Esophagus squamous epithelium (tissue), 5 donors: ENCODE measurements at regions not wholly inside any gene's neighbourhood (a gene's known extent, or its start where the extent isn't known, plus 50 kb on each side); places are given as distances from the start of the nearest gene placed in this dataset.

Source experiments
- DNase-seq: peaks from one replicate; lab custom pipeline; 2025; lab: John Stamatoyannopoulos, UW
- H3K27ac ChIP-seq, 4 donors: fragments of 200-600 bp; sonication (generic); one replicate each; pipeline ENCODE4 v1.5.1; 2016 to 2019; ENCODE audit warnings: mild to moderate bottlenecking in 1 of 4
- H3K27me3 ChIP-seq, 4 donors: fragments of 200-600 bp; sonication (generic); 1 replicate in 3 of 4; 2 replicates in 1 of 4; pipeline versions ENCODE4 v1.5.1 to v1.6.0; 2017 to 2021; ENCODE audit warnings: antibody characterized with exemption in 1 of 4
- H3K36me3 ChIP-seq, 3 donors: fragments of 200-600 bp; sonication (generic); one replicate each; pipeline ENCODE4 v1.5.1; 2016 to 2019
- H3K4me1 ChIP-seq, 3 donors: fragments of 200-600 bp; sonication (generic); one replicate each; pipeline ENCODE4 v1.5.1; 2017 to 2019
- H3K4me3 ChIP-seq, 4 donors: fragments of 200-600 bp; sonication (generic); 1 replicate in 3 of 4; 2 replicates in 1 of 4; pipeline ENCODE4 v1.5.1; 2016 to 2019; ENCODE audit warnings: mild to moderate bottlenecking in 2 of 4, moderate library complexity in 1 of 4
- H3K9me3 ChIP-seq, 3 donors: fragments of 200-600 bp; sonication (generic); one replicate each; pipeline ENCODE4 v1.5.1; 2016 to 2019
- POLR2A ChIP-seq, 4 donors: fragments of 450-650 bp; IDR thresholded peaks; one replicate each; pipeline ENCODE4 v1.6.1; 2017; ENCODE audit warnings: antibody characterized with exemption in 4 of 4, mild to moderate bottlenecking in 4 of 4, moderate library complexity in 3 of 4
- WGBS, 2 donors: methylation state at CpG; one replicate each; pipeline ENCODE4 v1.1.5; 2018; 5-methylcytosine and 5-hydroxymethylcytosine counted together
- intact Hi-C: fragments of 100-400 bp; cut with DNase I; formaldehyde crosslinking; loops from one replicate; pipeline ENCODE4 v1.15.0; 2022
- TF ChIP-seq, protein P1 (sequence below), 6 experiments: fragments of 450-650 bp in 4 of 6; fragments of 200-600 bp in 2 of 6; sonication (generic) in 2 of 6; IDR thresholded peaks; one replicate each; pipeline ENCODE4 v1.5.1; 2016 to 2019; ENCODE audit warnings: antibody characterized with exemption in 6 of 6, mild to moderate bottlenecking in 4 of 6, moderate library complexity in 4 of 6
- donor health status: DM: yes; HTN: yes; CAD: no.

DNA sequence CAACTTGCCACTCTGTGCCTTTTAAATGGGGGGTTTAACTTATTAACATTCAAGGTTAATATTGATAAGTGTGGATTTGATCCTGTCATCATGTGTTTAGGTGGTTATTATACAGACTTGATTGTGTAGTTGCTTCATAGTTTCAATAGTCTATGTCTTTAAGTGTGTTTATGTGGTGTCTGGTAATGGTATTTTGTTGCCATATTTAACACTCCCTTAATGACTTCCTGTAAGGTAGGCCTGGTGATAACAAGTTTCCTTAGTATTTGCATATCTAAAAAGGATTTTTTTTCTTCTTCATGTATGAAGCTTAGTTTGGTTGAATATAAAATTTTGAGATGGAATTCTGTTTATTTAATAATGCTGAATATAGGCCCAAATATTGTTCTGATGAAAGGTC lies 506.0 kb upstream of the ZNF462 start:
- Histone ChIP-seq H3K36me3 (no peaks in the 10 kb centered on the region), H3K27ac (no peak overlapping the region), H3K27me3 (no peaks in the 10 kb centered on the region), H3K9me3 (no peaks in the 10 kb centered on the region), H3K4me1 (no peaks in the 10 kb centered on the region), H3K4me3 (no peak overlapping the region)
- no peak for DNase-seq
- TF ChIP-seq, protein P1, sequence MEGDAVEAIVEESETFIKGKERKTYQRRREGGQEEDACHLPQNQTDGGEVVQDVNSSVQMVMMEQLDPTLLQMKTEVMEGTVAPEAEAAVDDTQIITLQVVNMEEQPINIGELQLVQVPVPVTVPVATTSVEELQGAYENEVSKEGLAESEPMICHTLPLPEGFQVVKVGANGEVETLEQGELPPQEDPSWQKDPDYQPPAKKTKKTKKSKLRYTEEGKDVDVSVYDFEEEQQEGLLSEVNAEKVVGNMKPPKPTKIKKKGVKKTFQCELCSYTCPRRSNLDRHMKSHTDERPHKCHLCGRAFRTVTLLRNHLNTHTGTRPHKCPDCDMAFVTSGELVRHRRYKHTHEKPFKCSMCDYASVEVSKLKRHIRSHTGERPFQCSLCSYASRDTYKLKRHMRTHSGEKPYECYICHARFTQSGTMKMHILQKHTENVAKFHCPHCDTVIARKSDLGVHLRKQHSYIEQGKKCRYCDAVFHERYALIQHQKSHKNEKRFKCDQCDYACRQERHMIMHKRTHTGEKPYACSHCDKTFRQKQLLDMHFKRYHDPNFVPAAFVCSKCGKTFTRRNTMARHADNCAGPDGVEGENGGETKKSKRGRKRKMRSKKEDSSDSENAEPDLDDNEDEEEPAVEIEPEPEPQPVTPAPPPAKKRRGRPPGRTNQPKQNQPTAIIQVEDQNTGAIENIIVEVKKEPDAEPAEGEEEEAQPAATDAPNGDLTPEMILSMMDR (IDR thresholded peaks at IDR 0.05): no peak
- TF ChIP-seq POLR2A (IDR thresholded peaks at IDR 0.05): no peak
- intact Hi-C loops: no loop called here

DNA sequence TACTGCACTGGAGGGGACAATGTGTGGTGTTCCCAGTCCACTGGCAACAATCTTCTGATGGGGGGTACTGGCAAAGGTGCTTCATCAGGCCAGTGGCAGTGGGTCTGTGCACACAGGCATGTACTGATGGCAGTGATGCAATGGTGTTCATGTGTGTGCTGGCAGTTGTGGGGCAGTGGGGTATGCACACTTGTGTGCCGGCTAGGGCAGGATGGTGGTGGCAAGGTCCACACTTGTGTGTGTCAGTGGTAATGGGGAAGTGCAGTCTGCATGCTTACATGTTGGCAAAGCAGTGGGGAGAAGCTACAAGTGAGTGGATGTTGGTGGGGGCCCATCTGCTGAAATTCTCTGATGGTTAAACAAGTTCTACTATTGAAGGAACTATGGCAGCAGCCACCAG lies 504.6 kb upstream of the ZNF462 start:
- intact Hi-C loops: no loop called here
- 80 to 100% methylated on average over 1 of the region's 1 CpG for WGBS, 2 donors

DNA sequence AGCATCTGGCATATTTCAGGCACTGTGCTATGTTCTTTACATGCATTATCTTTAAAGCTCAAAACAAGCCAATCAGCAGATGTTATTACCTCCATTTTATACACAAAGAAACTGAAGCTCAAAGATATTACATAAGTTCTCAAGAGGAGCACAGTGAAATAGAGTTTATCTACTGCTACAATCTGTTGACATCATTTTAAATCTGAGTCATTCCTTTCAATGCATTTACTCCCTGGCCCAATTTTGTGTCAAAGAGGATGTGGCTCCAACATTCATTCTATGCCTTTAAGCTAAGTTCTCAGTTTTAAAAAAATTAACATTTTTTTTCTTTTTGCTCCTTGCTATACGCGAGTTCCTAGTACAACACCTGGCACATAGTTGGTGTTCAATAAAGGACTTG lies 486.3 kb upstream of the ZNF462 start:
- 87 to 88% methylated on average over 2 of the region's 2 CpGs for WGBS, 2 donors

More for the DNA sequence above, 504.6 kb upstream of the ZNF462 start:
- TF ChIP-seq, protein P1 (IDR thresholded peaks at IDR 0.05): no peak
- no peak for TF ChIP-seq POLR2A (IDR thresholded peaks at IDR 0.05)
- Histone ChIP-seq H3K27ac (no peak overlapping the region), H3K9me3 (no peaks in the 10 kb centered on the region), H3K36me3 (no peaks in the 10 kb centered on the region), H3K4me3 (no peak overlapping the region), H3K4me1 (no peaks in the 10 kb centered on the region), H3K27me3 (no peaks in the 10 kb centered on the region)
- DNase-seq: no peak

GRCh38 chr9:106383072-106383471 lies 479.9 kb upstream of the ZNF462 start:
- no peaks in the 10 kb centered on the region for H3K27me3 ChIP-seq
- no peaks in the 10 kb centered on the region for H3K36me3 ChIP-seq
- H3K9me3 ChIP-seq: no peaks in the 10 kb centered on the region
- no peak overlapping the region for H3K4me3 ChIP-seq
- intact Hi-C loops: no loop called here
- 73 to 74% methylated on average over 4 of the region's 4 CpGs for WGBS, 2 donors
- DNase-seq: no peak
- TF ChIP-seq, protein P1 (IDR thresholded peaks at IDR 0.05): no peak
- no peak for TF ChIP-seq POLR2A (IDR thresholded peaks at IDR 0.05)
- H3K4me1 ChIP-seq: no peaks in the 10 kb centered on the region
- H3K27ac ChIP-seq: no peak overlapping the region

More for the DNA sequence above, 486.3 kb upstream of the ZNF462 start:
- Histone ChIP-seq H3K9me3 (peaks cover 0 to 9% (median 0%) of the 10 kb centered on the region in 3 donors), H3K4me1 (no peaks in the 10 kb centered on the region), H3K4me3 (no peak overlapping the region), H3K36me3 (no peaks in the 10 kb centered on the region), H3K27me3 (no peaks in the 10 kb centered on the region), H3K27ac (no peak overlapping the region)
- TF ChIP-seq, protein P1 (IDR thresholded peaks at IDR 0.05): no peak
- no peak for TF ChIP-seq POLR2A (IDR thresholded peaks at IDR 0.05)
- intact Hi-C loops: no loop called here
- no peak for DNase-seq

- Histone ChIP-seq H3K27ac (no peak overlapping the region), H3K4me3 (no peak overlapping the region), H3K9me3 (no peaks in the 10 kb centered on the region), H3K27me3 (no peaks in the 10 kb centered on the region), H3K36me3 (no peaks in the 10 kb centered on the region), H3K4me1 (no peaks in the 10 kb centered on the region)
- WGBS, 2 donors: 61 to 78% methylated on average over 2 of the region's 2 CpGs
- intact Hi-C loops: no loop called here
- TF ChIP-seq POLR2A (IDR thresholded peaks at IDR 0.05): no peak
- TF ChIP-seq, protein P1 (IDR thresholded peaks at IDR 0.05): no peak
- DNase-seq: no peak
Measured at GRCh38 chr9:106387965-106388364, 475.0 kb upstream of the ZNF462 start.
